HG02938 (cell line): ENCODE measurements at regions not wholly inside any gene's neighbourhood (a gene's known extent, or its start where the extent isn't known, plus 50 kb on each side); places are given as distances from the start of the nearest gene placed in this dataset.
"Not testable (repeated sequence)": the region's sequence is repeated elsewhere in the genome, so short reads cannot be mapped to it uniquely, and the experiment has no call there.

ENCODE experiments used
- ATAC-seq: cut with Tn5 transposase; IDR thresholded peaks from one replicate; pipeline ENCODE4 v1.9.1; 2021; ENCODE audit warnings: mild to moderate bottlenecking, moderate library complexity; ENCODE audit not compliant: unreplicated experiment

DNA sequence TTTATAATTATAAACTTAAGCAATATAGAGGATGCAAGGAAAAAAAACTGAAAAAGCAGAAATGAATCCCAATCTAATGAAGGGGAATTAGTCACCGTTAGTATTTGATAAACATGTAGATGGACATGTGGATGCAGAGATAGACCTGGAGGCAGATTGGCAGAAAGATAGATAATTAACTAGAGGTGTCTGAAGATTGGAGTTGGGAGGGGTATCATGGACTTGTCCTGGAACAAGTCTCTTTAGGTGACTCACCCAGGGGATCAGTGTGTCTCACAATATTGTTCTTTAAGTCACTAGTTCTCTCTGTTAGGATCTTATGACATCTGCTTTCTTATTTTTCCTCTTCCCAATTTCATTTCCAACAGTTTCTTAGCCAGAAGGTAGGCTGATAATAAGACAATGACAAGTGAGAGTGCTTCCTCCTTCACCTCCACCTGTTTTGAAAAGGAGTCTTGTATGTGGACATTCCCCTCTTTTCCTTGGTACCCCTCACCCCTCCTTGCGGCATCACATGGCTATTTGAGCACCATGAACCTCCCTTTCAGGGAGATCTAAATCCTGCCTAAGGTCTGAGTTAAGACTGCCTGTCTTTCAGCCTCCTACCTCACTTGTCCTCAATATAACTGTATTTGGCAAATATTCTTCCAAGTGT, 987.7 kb downstream of the TSN start:
- no peak for ATAC-seq

DNA sequence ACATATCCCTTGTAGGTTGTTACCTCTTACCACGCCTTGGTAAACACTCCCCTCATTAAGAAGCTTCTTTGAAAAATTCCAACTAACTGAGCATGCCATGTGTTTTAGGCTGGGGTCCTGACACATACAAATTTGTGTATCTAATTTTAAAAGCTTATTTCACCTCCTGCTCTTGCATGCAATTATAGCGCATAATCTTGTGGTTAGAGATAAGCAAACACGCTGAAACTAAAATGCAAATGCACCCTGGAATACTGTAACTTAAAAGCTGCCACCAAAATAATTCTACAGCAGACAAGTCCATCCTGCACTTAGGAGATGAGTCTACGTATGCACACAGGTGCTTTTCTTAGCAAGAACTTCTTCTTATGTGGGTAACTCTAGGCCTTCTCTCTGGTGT, 990.2 kb downstream of the TSN start:
- ATAC-seq = no peak

GRCh38 chr2:122747670-122748069, 992.2 kb downstream of the TSN start:
- ATAC-seq = no peak

GRCh38 chr2:122748552-122749011, 993.1 kb downstream of the TSN start:
- no peak for ATAC-seq

DNA sequence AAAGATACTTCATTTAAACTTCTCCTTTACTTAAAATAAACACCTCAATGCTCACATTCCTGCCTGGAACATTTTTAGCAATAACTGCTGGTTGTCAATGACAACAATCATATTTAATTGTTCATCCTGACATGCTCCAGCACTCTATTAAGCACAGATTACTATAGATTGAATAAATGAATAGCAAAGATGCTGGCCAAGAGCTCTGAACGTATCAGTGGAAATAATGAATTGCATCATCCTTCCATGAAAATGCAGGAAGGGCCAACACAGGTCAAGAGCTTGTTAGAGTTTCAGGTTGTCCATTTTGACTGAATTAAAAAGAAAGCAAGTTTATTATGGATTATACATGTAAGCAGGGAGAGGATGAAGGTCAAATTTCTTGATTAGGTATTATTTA, 994.0 kb downstream of the TSN start:
- no peak for ATAC-seq

GRCh38 chr2:122750095-122750494, 994.6 kb downstream of the TSN start:
- no peak for ATAC-seq

- ATAC-seq = no peak
Observed at GRCh38 chr2:122750808-122751207, 995.4 kb downstream of the TSN start.

DNA sequence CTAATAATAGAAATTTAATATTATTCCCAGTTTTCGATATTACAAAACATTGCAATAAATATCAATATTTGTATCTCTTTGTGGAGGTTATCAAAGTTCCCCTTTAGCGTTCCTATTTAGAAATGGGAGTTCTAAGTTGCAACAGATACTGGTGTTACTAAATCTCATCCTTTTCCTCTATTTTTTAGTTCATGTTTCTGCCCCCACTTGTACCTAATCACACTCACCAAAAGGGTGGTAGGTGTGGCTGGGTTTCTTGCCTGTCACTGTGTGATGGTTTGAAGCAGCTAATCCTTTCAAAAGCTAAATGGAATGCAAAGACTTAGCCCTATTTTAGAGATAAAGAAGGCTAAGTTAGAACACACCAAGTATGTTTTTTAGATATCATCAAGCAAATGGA, 997.9 kb downstream of the TSN start:
- ATAC-seq = no peak

DNA sequence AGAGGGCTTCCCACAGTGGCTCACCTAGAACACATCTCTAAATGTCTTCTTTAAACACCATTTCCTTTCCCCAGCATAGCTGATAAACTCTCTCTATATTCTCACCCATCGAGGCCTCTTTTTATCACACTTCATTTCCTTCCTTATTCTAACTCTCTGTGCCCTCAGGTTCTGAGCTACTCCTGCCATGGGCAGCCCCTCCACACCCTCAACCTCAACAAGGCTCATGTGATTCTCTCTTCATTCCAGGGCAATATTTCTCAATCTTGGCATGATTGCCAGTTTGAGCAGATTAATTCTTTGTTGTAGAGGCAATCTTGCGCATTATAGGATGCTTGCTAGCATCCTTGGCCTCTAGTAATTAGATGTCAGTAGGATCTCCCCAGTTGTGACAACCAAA, 999.1 kb downstream of the TSN start:
- ATAC-seq = no peak

- no peak for ATAC-seq
Observed at GRCh38 chr2:122755281-122755780, 999.9 kb downstream of the TSN start.

DNA sequence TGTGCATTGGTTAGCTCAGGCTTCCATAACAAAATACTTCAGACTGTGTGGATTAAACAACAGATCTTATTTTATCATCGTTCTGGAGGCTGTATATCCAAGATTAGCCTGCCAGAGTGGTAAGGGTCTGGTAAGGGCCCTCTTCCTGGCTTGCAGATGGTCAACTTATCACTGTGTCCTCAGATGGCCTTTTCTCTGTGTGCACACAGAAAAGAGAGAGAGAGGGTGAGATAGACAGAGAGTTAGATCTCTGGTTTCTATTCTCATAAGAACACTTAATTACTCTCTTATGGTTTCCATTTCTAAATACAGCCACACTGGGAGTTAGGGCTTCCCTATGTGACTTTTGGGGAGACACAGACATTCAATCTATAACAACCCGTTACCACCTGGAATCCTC, 1003.5 kb downstream of the TSN start:
- no peak for ATAC-seq

- ATAC-seq = no peak
Observed at GRCh38 chr2:122764014-122764413, 1008.6 kb downstream of the TSN start.

DNA sequence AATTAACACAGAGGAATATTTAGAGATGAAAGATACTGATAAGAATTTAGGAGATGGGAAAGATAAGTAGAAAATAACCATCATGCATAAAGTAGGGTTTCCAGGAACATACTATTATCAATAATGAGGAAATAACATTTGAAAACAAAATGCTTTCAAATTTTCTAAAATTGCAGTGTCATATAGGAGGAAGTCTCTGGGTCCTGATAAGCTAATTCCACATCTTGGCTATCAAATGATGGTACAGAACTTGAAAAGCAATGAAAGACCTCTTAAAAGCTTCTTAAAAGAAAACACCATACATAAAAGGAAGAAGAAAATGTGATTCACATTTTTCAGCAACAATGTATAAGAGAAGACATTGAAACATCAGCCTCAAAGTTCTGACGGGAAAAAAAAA, 1024.8 kb downstream of the TSN start:
- no peak for ATAC-seq

- ATAC-seq = no peak
Observed at GRCh38 chr2:122794100-122794499, 1038.6 kb downstream of the TSN start.

- ATAC-seq = no peak
Observed at GRCh38 chr2:122795763-122796162, 1040.3 kb downstream of the TSN start.

- ATAC-seq = no peak
Observed at GRCh38 chr2:122799391-122799790, 1043.9 kb downstream of the TSN start.

DNA sequence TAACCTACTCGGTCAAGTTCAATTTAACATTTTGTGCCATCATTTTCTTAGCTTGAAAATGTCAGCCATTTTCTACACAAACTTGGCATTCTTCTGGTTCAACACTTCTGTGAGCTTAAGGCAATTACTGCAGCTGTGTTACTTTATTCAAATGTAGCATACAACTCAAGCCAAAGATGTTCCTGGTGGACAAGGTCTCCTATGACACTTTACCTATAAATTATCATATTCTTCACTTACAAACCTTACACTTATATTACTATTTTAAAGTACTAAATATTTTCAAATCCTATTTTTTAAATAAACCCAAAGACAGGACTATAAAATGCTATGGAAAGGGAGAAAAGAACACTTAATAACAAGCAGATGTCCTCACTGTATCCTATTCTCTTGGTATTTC, 1045.3 kb downstream of the TSN start:
- ATAC-seq = no peak

DNA sequence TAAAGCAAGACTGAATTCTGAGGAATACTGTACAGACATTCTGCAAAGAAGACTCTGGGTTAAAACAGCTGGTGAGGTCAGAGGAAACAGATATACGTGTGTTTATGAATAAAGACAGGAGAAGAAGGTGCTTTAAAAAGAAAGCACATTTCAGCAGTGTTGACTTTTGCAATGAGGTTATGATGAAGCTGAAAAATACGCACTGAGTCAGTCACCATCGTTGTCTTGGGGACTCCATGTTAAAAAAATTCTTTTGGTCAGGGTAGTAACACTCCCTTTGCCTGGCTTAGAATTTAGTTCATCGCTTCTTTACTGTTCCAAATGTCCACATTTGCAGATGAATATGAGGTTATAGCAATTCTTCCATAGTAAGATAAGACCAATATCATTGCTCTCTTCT, 1049.0 kb downstream of the TSN start:
- no peak for ATAC-seq

GRCh38 chr2:122805346-122805745, 1049.9 kb downstream of the TSN start:
- ATAC-seq = no peak

DNA sequence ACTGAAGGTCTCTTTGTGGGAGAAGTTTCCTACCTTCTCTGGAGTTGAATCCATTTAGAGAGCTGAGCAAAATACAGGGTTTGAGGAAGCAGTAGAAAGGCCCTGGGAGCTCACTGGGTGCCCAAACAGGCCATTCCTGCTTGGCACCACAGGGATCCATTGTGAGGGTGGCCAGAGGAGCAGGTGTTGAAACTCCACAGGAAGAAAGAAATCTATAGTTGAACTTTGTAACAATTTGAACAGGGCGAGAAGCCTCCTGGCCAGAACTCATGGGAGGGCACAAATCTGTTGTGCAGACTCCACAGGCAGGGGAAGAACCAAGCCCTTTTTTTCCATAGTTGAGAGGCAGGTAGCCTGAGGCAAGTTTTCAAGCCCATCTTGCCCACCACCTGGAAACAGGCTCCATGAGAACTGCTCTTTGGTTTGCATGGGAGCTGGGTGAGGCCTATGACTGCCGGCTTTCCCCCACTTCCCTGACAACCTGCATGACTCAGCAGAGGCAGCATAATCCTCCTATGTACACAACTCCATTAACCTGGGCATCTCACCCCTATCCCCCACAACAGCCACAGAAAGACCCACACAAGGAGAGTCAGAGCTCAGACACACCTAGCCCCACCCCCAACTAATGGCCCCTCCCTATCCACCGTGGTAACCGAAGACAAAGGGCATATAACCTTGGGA, 1053.0 kb downstream of the TSN start:
- no peak for ATAC-seq

DNA sequence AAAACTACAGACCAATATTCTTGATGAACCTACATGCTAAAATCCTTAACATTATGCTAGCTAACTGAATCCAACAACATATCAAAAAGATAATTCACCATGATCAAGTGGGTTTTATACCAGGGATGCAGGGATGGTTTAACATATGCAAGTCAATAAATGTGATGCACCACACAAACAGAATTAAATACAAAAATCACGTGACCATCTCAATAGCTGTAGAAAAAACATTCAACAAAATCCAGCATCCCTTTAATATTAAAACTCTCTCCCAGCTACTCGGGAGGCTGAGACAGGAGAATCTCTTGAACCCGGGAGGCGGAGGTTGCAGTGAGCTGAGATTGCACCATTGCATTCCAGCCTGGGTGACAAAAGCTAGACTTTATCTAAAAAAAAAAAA, 1056.8 kb downstream of the TSN start:
- ATAC-seq = not testable (repeated sequence)

GRCh38 chr2:122815120-122815519, 1059.7 kb downstream of the TSN start:
- ATAC-seq = no peak

- ATAC-seq = no peak
Observed at GRCh38 chr2:122816803-122817202, 1061.4 kb downstream of the TSN start.
